ENCODE measurements at regions not wholly inside any gene's neighbourhood (a gene's known extent, or its start where the extent isn't known, plus 50 kb on each side); places are given as distances from the start of the nearest gene placed in this dataset.
"Not testable (repeated sequence)": the region's sequence is repeated elsewhere in the genome, so short reads cannot be mapped to it uniquely, and the experiment has no call there.

DNA sequence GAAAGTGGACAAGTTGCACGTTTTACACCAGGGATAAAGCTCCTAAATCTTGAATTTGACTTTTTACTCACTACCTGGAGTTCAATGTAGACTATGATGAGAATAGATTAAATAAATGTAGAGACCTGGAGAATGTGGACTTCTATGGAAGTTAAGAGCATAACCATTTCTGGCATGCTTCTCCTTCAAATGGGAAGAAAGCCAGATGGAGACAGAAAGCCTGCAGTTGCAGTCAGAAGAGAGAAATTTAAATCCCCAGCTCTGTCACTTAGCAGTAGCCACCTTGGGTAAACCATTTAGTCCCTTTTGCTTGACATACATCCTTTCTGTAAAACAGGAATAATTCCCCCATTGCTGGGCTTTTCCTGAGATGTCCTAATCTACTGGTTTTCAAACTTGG is 355.3 kb upstream of the AUTS2 start:
- Mint-ChIP-seq H3K27ac (no peak overlapping the region), H3K4me3 (no peak overlapping the region), H3K36me3 (no peaks in the 10 kb centered on the region), H3K9me3 (no peaks in the 10 kb centered on the region), H3K27me3 (peaks cover 12% of the 10 kb centered on the region), H3K4me1 (no peaks in the 10 kb centered on the region)
- no peak for ATAC-seq

DNA sequence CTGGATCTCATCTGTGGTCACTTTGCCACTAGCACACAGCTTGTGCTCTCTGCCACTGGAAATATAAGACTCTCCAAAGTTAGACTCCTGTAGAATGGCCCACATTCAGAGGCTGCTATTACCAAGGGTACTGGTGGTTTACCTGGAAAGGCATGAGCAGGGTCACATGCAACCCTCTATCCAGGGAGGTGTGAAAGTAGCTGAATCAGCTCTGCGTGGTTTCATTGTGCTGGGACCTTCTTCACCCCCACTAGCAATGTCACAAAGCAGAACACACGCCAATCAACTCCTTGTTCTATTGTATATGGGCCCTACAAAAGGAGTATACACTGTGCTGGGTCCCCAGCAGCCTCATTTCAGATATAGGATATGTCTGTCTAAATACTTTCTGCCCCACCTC is 353.6 kb upstream of the AUTS2 start:
- Mint-ChIP-seq H3K4me1 (no peaks in the 10 kb centered on the region), H3K27ac (no peak overlapping the region), H3K27me3 (peaks cover 12% of the 10 kb centered on the region), H3K9me3 (no peaks in the 10 kb centered on the region), H3K4me3 (no peak overlapping the region), H3K36me3 (no peaks in the 10 kb centered on the region)
- ATAC-seq, result no peak

DNA sequence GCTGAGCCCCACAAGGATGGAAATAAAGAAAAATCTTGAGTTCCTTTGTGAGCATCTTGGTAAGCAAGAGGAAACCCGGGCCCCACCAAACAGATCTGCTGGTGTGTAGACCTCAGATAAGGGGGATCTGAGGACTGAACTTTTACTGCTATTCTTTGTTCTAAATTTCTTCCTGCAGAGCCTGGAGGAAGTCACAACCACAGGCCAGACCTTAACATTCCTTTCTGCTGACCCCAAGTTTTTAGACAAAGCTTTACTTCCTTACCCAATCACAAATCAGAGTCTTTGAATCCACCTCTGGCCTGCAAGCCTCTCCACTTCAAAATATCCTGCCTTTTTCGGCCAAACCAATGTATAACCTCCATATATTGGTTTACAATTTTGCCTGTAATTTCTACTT is 352.6 kb upstream of the AUTS2 start:
- Mint-ChIP-seq H3K4me1 (no peaks in the 10 kb centered on the region), H3K9me3 (no peaks in the 10 kb centered on the region), H3K27ac (no peak overlapping the region), H3K27me3 (peaks cover 12% of the 10 kb centered on the region), H3K36me3 (no peaks in the 10 kb centered on the region), H3K4me3 (no peak overlapping the region)
- ATAC-seq, result no peak

DNA sequence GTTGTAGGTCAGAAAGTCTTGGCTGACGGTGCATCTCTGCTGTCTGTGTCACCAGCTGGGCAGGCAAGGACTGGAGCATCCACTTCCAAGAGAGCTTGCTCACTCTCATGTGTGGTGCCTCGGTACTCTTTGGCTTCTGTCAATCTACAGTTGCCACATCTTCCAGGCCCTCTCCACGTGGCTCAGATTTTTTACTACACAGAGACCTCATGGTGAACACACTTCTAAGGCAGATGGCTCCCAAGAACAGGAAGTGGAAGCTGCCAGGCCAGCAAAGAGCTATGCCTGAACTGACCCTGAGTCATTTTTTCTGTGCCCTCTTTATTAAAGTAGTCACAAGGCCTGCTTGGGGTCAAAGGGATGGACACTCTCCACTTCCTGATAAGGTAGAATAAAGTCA is 351.5 kb upstream of the AUTS2 start:
- ATAC-seq, result no peak
- H3K27ac Mint-ChIP-seq, result no peak overlapping the region
- H3K27me3 Mint-ChIP-seq, result peaks cover 12% of the 10 kb centered on the region
- no peaks in the 10 kb centered on the region for H3K36me3 Mint-ChIP-seq
- H3K9me3 Mint-ChIP-seq, result no peaks in the 10 kb centered on the region
- no peaks in the 10 kb centered on the region for H3K4me1 Mint-ChIP-seq
- H3K4me3 Mint-ChIP-seq, result no peak overlapping the region

DNA sequence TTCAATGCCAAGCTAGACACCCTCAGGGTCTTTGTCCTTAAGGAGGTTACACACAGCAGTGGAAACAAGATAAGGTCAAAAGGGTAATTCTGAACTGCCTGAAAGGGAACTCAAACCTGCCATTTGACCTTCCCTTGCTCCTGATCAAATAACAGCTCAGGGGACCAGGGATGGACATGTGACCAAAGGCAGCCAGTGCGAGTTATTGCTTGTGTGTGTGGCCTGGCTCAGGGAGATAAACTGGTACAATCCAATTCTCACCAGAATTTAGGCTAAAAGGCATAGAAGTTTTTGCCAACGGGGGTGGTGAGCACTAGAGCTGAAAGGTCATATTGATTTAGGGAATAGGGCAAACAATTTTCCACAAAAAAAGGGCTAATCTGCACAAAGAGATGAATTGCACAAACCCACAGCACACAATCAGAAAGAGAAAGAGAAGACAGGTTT is 349.9 kb upstream of the AUTS2 start:
- not testable (repeated sequence) for H3K36me3 Mint-ChIP-seq, H3K9me3 Mint-ChIP-seq, H3K4me1 Mint-ChIP-seq, H3K4me3 Mint-ChIP-seq, H3K27ac Mint-ChIP-seq, ATAC-seq
- peaks cover 12% of the 10 kb centered on the region for H3K27me3 Mint-ChIP-seq

DNA sequence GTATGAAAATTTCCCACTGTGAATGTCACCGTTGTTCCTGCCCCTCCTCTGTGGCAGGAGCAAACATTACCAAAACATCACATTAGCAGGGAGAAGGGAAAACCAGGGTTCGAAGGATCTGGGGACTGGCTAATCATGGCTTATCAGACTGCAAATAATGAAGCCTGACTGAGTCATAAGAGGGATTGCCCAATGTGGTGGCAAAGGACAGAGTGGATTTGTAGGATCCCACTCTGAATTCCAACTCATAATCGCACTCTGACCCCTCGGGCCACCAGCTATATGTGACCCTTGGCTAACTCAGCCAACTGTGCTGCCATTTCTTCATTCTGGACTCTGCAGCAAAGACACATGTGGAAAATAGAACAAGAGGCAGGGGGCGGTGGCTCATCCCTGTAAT is 347.3 kb upstream of the AUTS2 start:
- H3K27ac Mint-ChIP-seq, result no peak overlapping the region
- H3K9me3 Mint-ChIP-seq, result peaks cover 7% of the 10 kb centered on the region
- H3K4me3 Mint-ChIP-seq, result no peak overlapping the region
- H3K36me3 Mint-ChIP-seq, result no peaks in the 10 kb centered on the region
- no peaks in the 10 kb centered on the region for H3K4me1 Mint-ChIP-seq
- ATAC-seq, result no peak
- peaks cover 8% of the 10 kb centered on the region for H3K27me3 Mint-ChIP-seq

DNA sequence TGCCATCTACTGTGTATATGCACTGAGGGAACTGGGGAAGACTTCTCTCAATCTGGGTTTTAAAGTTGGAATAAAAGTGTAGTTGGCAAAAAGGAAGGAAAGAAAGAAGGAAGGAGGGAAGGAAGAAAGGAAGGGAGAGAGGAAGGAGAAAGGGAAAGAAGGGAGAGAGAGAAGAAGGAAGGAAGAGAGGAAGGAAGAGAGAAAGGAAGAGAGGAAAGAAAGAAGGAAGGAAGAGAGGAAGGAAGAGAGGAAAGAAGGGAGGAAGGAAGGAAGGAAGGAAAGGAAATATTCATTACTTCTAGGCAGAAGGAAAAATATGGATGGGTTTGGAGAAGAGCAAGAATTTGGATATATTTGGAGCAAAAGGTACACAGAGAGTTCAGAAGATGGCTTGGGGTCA is 343.6 kb upstream of the AUTS2 start:
- Mint-ChIP-seq H3K27ac (no peak overlapping the region), H3K9me3 (peaks cover 12% of the 10 kb centered on the region), H3K27me3 (no peaks in the 10 kb centered on the region), H3K36me3 (no peaks in the 10 kb centered on the region), H3K4me1 (no peaks in the 10 kb centered on the region), H3K4me3 (no peak overlapping the region)
- no peak for ATAC-seq

DNA sequence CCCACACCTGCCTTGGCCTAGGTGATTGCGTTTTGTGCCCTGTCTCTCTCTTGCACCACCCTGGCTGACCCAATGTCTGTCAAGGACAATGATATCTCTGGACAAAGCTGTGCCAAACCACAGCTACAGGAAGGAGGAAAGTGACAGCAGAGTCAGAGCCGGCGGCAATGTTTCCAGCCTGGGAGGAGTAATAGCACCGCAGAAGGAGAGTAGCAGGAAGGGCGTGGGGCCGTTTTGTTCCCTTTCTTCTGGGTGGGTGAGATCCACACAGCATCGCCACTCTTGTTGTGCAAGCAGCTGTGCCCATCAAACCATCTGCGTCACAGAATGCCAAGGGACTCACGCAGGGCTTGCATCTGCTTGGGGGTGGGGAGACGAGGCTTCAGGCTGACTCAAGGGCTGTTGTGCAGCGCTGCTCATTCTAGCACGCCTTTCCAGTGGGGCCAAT is 341.6 kb upstream of the AUTS2 start:
- Mint-ChIP-seq H3K27ac (no peak overlapping the region), H3K36me3 (no peaks in the 10 kb centered on the region), H3K4me3 (no peak overlapping the region), H3K9me3 (peaks cover 12% of the 10 kb centered on the region), H3K4me1 (no peaks in the 10 kb centered on the region), H3K27me3 (no peaks in the 10 kb centered on the region)
- no peak for ATAC-seq

DNA sequence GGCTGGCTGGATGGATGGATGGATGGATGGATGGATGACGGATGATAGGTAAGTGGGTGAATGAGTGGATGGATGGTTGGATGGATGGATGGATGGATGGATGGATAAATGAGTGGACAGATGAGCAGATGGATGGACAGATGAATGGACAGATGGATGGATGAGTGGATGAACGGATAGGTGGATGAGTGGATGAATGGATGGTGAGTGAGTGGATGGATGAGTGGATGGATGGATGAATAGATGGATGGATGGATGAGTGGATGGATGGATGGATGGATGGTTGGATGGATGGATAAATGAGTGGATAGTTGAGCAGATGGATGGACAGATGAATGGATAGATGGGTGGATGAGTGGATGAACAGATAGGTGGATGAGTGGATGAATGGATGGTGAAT is 340.7 kb upstream of the AUTS2 start:
- Mint-ChIP-seq H3K4me1 (no peaks in the 10 kb centered on the region), H3K4me3 (no peak overlapping the region), H3K9me3 (peaks cover 12% of the 10 kb centered on the region), H3K27me3 (no peaks in the 10 kb centered on the region), H3K36me3 (no peaks in the 10 kb centered on the region), H3K27ac (no peak overlapping the region)
- ATAC-seq, result no peak

DNA sequence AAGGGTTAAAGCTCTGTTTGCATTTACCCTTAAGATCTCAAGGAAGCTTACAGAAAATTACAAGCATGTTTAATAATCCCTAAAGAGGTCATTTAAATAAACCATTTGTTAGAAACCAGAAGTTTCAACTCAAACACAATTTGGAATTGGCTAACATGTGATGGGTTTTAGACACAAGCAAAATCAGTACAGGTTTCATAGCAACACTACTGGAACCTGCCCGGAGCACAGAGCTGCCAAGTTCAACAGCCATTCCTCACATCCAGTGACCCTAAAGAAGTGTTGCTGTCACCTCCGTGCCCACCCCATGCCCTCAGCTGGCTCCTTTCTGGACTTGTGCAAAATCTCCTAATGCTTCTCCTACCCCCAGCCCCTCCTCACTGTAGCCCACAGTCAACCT is 338.8 kb upstream of the AUTS2 start:
- H3K27ac Mint-ChIP-seq, result no peak overlapping the region
- no peak for ATAC-seq
- H3K4me1 Mint-ChIP-seq, result no peaks in the 10 kb centered on the region
- H3K9me3 Mint-ChIP-seq, result peaks cover 12% of the 10 kb centered on the region
- H3K27me3 Mint-ChIP-seq, result no peaks in the 10 kb centered on the region
- no peaks in the 10 kb centered on the region for H3K36me3 Mint-ChIP-seq
- no peak overlapping the region for H3K4me3 Mint-ChIP-seq

DNA sequence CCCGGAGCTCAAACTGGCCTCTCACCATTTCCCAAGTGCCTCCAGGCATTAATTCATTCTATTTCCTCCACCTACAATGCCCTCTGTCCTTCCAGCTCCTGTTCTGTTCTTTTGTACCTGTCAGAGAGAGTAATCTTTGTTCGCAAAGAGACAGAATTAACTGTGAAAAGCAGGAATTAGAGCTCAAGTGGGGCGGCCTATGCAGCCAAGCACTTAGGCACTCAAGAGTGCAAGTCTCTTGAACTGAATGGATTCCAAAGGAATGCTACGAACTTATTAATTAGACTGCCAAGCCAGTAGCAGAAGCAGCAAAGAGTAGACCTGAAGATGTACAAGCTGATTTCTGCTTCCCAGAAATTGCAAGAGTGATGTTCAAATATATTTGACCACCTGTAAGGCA is 338.3 kb upstream of the AUTS2 start:
- H3K4me3 Mint-ChIP-seq, result no peak overlapping the region
- H3K9me3 Mint-ChIP-seq, result peaks cover 7% of the 10 kb centered on the region
- ATAC-seq, result no peak
- no peaks in the 10 kb centered on the region for H3K4me1 Mint-ChIP-seq
- no peaks in the 10 kb centered on the region for H3K27me3 Mint-ChIP-seq
- no peaks in the 10 kb centered on the region for H3K36me3 Mint-ChIP-seq
- no peak overlapping the region for H3K27ac Mint-ChIP-seq

DNA sequence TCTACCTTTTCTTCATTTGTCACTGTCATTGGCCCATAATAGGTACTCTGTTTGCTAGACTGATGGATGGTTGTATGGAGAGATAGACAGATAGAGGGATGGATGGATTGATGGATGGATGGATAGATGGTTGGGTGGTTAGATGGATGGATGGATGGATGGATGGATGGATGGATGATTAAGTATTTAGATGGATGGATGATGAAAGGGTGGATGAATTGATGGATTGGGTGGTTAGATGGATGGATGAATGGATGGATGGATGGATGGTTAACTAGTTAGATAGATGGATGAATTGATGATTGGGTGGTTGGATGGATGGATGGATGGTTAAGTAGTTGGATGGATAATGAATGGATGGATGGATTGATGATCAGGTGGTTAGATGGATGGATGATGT is 334.7 kb upstream of the AUTS2 start:
- Mint-ChIP-seq H3K4me3 (no peak overlapping the region), H3K4me1 (no peaks in the 10 kb centered on the region), H3K27me3 (no peaks in the 10 kb centered on the region), H3K36me3 (no peaks in the 10 kb centered on the region), H3K27ac (no peak overlapping the region), H3K9me3 (no peaks in the 10 kb centered on the region)
- ATAC-seq, result no peak

DNA sequence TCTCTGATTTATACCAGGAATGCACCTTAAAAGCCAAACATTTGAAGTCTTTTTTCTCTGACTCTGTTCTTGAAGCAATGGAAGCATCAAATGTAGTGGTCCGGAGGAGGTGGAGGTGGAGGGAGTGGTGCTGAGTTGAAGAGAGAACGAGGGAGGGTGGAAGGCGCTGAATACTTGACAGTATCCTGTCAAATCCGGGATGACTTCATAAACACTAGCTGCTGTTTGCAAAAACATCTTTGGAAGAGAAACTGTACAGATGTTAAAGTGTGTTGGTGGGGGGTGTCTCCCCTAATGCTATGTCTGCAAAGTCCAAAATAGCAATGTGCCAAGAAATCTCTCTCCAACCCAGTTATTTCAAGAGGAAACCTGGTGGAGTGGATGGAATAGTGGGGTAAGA is 328.5 kb upstream of the AUTS2 start:
- Mint-ChIP-seq H3K27ac (no peak overlapping the region), H3K27me3 (no peaks in the 10 kb centered on the region), H3K4me3 (no peak overlapping the region), H3K36me3 (no peaks in the 10 kb centered on the region), H3K9me3 (no peaks in the 10 kb centered on the region), H3K4me1 (no peaks in the 10 kb centered on the region)
- ATAC-seq, result no peak

DNA sequence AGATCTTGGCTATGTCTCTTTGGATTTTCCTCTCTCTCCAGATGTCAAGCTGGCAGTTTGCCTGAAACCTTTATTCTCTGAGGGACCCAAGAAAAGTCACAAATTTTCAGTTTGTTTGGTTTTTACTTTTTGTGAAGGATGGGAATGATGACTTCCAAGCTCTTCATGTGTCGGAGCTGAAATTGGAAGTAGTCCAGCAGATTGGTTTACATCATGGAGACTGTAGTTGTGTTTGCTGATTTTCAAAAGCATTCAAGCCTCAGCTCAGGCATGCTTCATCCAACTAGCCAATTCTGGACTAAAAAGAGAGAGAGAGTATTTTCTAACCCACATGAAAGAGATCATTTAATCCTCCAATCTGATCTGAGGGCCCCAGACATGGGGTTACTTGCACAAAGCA is 326.2 kb upstream of the AUTS2 start:
- ATAC-seq, result no peak
- Mint-ChIP-seq H3K4me1 (no peaks in the 10 kb centered on the region), H3K27me3 (no peaks in the 10 kb centered on the region), H3K36me3 (no peaks in the 10 kb centered on the region), H3K27ac (no peak overlapping the region), H3K4me3 (no peak overlapping the region), H3K9me3 (no peaks in the 10 kb centered on the region)

DNA sequence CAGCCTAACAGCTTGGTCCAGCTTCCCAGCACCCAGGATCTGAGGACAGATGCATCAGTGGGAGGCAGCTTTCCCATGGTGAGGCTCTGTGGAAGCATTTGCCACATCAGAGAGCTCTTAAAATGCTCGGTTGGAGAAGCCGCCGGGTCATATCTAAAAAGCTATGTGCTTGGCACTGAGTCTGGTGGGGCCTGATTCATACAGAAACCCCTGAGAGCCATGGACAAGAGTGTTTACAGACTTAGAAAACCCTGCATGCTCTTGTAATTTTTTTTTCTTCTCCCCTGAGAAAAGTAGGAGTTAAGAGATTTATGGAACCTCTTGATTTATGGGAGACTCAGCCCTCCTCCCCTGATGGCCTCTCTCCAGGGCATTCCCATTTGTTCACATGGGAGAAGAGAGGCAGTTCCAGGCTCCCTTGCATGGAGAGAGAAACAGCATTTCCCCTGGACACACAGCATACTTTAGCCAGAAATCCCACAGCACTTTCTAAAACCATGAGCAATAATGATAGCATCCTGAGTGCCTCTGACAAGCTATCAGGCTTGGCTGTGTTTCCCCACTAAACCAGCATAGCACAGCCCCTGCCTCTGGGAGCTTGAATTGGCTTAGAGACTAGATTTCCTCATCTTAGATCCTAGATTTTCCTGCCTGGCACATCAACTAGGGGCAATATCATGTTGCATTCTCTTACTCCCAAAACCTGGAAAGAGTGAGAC is 322.1 kb upstream of the AUTS2 start:
- Mint-ChIP-seq H3K4me3 (no peak overlapping the region), H3K4me1 (no peaks in the 10 kb centered on the region), H3K27me3 (no peaks in the 10 kb centered on the region), H3K27ac (no peak overlapping the region), H3K36me3 (no peaks in the 10 kb centered on the region), H3K9me3 (peaks cover 5% of the 10 kb centered on the region)
- no peak for ATAC-seq

DNA sequence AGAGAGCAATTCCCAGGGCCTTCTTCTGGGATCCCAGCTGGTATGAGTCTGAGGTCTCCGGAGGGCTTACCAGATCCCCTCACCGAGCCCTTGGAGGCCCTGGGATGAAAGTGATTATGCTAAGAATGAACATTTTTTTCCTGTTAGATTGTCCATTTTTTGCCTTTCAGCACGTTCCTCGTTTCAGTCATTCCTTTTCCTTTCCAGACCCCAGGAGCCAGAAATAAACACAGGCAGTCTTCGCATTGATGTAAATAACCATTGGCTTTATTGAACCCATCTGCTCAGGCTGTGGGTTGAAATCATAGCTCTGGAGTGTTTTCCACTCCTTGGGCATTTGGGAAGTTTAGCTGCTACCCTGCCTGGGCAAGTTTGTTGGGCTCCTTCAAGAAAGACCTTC is 320.9 kb upstream of the AUTS2 start:
- no peaks in the 10 kb centered on the region for H3K36me3 Mint-ChIP-seq
- ATAC-seq, result no peak
- H3K4me3 Mint-ChIP-seq, result no peak overlapping the region
- H3K27me3 Mint-ChIP-seq, result no peaks in the 10 kb centered on the region
- no peak overlapping the region for H3K27ac Mint-ChIP-seq
- H3K9me3 Mint-ChIP-seq, result peaks cover 5% of the 10 kb centered on the region
- no peaks in the 10 kb centered on the region for H3K4me1 Mint-ChIP-seq

DNA sequence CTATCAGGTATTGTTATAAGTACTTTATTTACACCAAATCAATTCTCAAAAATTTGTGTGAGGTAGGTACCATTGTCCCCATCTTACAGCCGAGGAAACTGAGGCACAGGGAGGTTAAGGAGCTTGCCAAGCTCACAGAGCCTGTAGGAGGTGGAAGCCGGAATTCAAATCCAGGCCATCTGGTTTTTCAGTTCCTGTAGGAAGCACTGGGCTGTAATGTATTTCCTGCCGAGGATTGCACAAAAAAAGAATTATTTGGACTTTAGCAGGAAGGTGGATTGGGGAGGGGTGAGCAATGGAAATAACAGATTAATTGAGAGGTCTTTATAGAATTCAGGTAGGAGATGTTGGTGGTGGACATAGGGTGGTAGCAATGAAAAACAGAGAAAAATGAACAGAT is 315.3 kb upstream of the AUTS2 start:
- no peak for ATAC-seq
- Mint-ChIP-seq H3K4me1 (no peaks in the 10 kb centered on the region), H3K36me3 (no peaks in the 10 kb centered on the region), H3K4me3 (no peak overlapping the region), H3K9me3 (peaks cover 16% of the 10 kb centered on the region), H3K27ac (no peak overlapping the region), H3K27me3 (peaks cover 10% of the 10 kb centered on the region)

All from stimulated activated memory B cell treated with anti-CD40 and anti-IgM and Interleukin-4, amounts not matched to agents 10 μg/mL and 1 μg/mL and 100 μg/mL, for 72 hours (primary cell).